Fibroblast of peridontal ligament (primary cell): ENCODE measurements at regions not wholly inside any gene's neighbourhood (a gene's known extent, or its start where the extent isn't known, plus 50 kb on each side); places are given as distances from the start of the nearest gene placed in this dataset.

Source experiments
- DNase-seq: peaks from one replicate; pipeline ENCODE4 v3.0.0-alpha.2; 2010; ENCODE audit errors: extremely low read depth

DNA sequence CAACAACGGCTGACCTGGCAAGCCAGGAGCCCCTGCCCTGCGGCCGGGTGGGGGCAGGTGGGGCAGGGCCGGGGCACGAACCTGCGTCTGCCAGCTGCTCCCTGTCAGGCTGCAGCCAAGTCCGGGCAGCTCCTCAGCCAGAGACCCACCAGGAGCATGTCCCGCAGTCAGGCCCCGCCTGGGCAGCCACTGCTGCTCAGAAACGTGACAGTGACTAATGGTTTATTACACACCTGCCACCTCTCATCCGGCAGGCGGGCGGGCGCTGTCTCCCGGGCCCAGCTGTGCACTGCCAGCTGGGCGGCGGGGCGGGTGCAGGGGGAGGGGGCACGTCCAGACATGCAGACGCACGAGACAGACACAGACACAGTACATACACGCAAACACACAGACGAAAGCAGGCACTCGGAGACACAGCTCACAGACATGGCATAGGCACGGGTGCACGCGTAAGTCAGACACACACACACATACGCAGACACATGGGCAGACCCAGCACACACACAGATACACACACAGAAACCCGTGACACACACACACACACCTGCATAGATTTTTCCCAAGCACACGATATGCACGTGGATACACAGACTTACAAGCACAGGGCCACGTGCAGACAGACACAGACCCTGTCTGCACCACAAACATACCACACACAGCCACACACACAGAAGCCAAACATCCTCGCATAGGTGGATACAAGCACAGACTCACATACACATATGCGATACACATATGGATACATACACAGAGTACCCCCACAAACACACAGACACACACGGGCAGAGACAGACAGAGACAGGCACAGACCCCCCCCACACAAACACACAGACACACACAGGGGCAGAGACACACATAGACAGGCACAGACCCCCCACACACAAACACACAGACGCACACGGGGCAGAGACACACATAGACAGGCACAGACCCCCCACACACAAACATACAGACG, 248.3 kb upstream of the CIBAR2 start:
- DNase-seq = no peak

DNA sequence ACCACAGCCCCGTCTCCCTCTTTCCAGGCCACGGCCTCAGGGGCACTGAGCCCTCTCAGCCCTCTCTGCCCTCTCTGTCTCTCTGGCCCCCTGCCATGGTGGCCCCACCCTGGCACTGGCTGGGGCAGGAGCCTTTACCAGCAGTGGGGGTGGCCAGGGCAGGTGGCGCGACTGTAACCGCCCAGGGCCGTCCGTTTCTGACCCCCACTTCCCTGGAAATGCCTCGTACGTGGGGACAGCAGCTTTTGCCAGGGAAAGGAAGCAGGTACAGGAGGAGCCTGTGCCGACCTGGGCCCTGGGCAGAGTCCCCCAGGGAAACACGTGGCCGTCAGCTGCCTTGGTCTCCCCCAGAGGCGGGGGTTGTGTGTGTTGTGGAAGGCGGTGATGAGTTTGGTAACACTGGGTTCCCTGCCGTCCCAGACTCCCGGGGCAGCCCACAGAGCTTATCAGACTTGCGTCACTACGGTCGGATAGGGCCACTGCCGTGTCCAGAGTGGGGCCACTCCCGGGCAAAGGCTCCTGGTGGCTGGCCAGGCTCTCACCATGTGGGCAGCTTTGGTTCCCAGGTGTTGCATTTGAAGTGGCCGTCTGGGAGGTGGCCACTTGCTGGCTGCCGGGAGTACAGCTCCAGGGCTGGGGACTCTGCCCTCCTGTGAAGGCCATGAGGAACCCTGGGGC, 249.3 kb upstream of the CIBAR2 start:
- no peak for DNase-seq

DNA sequence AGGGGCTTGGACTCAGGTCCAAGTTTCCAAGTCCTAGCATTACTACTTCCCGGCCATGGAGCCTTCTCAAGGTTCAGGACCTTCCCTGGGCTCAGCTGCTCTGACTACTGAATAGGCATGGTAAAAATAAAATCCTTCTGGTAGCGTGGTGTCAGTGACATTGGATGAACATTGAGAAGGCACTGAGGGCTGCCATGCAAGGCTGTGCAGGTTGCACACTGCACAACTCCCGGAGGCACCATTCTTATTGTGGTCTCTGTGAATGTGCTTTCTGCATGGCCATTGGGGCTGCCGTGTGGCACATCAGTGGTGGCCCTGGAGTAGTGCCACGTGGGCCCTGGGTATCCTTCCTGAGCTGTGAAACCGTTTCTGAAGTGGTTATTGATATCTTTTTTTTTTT, 250.2 kb upstream of the CIBAR2 start:
- no peak for DNase-seq

DNA sequence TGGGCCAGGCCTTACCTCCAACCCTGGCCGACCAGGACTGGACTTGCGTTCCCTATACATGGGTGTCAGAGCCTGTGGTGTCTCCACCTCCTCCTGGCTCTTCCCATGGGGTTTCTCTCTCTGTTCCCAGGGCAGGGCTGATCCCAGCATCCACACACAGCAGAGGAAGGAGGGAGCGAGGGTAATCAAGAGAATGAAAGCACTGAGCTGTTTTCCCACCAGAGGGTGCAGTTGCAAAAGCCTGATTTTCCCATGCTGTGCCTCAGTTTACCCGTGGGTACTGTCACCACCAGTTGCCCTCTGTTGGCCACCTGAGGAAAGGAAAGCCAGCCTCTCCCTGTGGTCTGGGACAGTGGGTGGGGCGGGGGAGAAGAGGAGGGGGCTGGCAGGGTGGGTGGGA, 249.7 kb upstream of the GSE1 start:
- DNase-seq = no peak

- peak; percentile 98 for DNase-seq
Measured at GRCh38 chr16:85363881-85364280, 249.2 kb upstream of the GSE1 start.

- peak; percentile 66 for DNase-seq
Measured at GRCh38 chr16:85364323-85365040, 248.6 kb upstream of the GSE1 start.

- no peak for DNase-seq
Measured at GRCh38 chr16:85365120-85365519, 248.0 kb upstream of the GSE1 start.

DNA sequence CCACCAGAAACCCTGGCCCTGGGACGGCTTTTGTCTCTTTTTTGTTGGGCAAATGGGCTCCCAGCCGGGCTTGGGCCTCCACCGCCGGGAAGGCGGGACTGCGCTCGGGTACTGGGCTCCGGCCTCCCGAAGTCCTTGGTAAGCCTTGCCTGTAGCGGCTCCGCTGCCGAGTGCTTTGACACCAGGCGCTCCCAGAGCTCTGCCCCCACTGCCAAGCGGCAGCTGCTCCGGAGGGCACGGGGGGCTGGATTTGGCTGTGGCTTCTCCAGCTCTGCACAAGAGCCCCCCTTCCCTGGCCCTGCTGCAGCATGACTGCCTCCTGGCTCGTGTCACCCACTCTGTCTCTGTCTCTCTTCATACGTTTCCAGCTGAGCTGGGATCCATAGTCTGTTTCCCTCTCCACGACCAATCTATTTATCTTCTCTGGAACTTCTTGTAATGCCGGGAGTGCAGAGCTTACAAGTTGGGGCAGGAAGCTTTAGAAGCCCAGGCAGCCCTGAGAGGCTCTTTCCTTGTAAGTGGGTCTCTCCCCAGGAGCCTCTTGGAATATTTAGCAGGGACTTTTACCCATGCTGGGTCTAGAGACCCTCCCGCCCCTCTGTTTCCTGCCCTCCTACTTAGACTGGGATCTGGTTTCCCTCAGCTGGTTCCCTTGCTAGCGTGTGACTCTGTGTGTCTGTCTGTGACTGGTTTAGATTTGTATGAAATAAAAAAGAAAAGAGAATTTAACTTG, 246.9 kb upstream of the GSE1 start:
- DNase-seq = no peak

- no peak for DNase-seq
Measured at GRCh38 chr16:85367485-85367884, 245.6 kb upstream of the GSE1 start.

GRCh38 chr16:85369060-85369459, 244.1 kb upstream of the GSE1 start:
- DNase-seq = no peak

DNA sequence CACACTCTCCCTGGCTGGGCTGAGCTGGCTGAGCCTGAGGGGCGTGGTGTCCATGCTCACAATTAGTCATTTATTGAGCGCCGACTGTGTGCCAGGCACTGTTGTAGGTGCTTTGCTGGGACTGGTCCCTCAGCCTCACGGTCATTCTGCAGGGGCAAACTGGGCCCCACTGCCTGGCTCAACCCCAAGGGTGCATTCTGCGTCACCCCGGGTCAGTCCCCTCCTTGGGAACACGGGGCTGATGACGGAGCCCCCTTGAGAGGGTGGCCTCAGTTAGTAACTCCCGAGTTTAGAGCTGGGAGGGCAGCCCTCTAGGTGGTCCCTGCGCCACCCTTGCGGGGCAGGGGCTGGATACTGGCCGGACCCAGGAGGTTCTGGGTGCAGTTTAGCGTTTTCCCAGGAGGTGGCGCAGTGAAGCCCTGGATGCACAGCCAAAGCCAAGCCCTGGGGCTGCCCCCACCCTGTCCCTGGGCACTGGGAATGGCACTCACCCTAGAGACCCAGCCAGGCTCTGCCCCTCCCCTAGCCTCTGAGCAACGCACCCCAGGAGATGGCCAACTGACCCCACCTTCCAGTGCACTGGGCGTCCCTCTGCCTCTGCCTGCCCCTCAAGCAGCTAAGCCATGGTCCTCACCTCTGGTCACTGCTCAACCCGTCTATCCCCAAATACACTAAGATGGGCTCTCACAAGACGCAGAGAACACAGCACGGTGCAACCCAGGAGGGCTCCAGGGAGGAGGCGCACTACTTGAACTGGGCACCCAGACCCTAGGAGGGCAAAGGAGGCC, 243.2 kb upstream of the GSE1 start:
- no peak for DNase-seq

- no peak for DNase-seq
Measured at GRCh38 chr16:85370543-85370880, 242.6 kb upstream of the GSE1 start.

GRCh38 chr16:85370881-85371651, 242.1 kb upstream of the GSE1 start:
- peak; percentile 50 for DNase-seq

DNA sequence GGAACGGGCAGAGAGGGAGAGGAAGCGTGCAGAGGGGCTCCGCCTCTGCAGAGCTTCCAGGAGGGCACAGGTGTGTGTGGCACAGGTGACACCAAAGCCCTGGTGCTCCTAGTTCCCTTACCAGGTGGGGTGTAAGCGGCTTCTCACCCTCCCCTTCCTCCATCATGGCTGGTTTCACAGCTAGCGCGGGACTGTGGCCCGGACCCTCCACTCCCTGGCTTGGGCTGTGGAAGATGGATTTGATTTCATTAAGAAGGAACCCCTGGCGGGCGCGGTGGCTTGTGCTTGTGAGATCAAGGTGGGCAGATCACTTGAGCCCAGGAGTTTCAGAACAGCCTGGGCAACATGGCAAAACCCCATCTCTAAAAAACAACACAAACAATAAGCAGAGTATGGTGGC, 241.2 kb upstream of the GSE1 start:
- DNase-seq = no peak

DNA sequence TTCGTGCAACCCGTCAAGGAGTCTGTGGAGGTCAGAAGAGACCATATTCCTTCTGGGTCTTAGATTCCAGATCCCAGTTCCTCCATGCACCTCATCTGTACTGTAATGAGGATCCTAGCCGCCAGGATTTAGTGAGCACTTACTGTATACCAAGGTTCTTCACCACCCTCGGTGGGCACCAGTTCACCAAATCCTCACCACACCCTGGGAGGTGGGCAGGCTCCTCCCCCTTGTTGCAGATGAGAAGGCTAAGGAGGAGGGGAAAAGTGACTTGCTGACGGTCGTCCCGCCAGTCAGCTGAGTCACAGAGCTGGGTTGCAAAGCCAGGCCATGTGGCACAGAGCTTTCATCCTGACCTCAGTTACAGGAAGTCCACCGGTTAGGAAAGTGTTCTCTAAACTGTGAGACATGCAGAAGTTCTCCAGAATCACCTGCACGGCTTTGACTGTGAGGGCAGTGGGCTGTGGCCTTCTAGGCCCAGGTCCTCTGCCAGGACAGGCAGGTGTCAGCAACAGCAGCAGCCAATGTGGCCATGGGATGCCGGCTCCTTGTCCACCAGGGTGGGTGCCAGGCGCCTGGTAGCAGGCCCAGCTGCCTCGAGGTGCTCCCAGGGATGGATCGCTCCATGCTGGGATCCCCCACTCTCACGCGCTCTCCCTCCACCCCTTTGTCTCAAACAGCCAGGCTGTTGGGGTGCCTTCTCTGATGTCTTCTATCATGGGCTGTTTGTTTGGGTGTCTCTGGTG, 240.3 kb upstream of the GSE1 start:
- DNase-seq = peak; percentile 53

DNA sequence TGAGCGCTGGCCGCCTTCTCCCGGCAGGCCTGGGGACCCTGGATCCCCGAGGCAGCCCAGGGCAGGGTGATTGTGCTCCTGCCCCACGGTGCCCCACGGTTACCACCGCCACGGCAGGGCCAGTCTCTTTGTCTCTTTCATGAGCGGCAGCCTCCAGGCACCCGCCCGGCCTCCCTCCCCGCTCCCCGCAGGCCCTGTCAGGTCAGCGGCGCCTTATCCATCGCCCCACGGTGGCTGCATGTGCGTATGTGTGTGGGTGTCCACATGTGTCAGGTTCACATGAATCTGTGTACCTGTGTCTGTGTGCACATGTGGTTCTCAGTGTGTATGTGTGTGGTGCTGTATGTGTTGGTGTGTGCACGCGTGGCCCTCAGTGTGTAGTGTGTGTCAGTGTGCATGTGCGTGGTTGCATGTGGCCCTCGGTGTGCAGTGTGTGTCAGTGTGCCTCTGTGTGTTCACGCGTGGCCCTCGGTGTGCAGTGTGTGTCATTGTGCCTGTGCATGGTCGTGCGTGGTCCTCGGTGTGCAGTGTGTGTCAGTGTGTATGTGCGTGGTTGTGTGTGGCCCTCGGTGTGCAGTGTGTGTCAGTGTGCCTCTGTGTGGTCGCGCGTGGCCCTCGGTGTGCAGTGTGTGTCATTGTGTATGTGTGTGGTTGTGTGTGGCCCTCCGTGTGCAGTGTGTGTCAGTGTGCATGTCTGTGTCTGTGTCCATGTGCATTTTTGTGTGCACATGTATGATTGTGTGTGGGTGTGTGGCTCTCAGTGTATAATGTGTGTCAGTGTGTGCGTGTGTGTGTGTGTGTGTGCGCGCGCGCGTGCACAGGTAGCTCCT, 239.2 kb upstream of the GSE1 start:
- DNase-seq = no peak

DNA sequence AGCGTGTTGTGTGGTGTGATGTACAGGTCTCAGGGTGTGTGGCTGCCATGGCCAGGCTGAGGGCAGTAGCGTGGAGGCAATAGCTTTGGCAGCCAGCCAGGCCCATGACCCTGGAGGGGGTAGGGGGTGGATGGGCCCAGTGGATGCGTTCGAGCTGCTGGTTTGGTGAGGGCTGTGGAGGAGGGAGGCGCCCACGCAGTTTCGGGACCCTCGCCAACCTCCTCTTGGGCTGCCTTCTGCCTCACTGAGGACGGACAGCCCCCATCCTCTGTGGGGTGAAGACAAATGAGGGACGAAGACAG, 238.6 kb upstream of the GSE1 start:
- no peak for DNase-seq

- no peak for DNase-seq
Measured at GRCh38 chr16:85375282-85375681, 237.8 kb upstream of the GSE1 start.
